Endothelial cell of umbilical vein (primary cell): ENCODE measurements at regions not wholly inside any gene's neighbourhood (a gene's known extent, or its start where the extent isn't known, plus 50 kb on each side); places are given as distances from the start of the nearest gene placed in this dataset.

Experiments used
- CTCF ChIP-seq, 2 donors: IDR thresholded peaks; 1 replicate in 1 of 2; 2 replicates in 1 of 2; pipeline ENCODE4 v1.5.1; 2011; ENCODE audit warnings: low read length in 2 of 2, mild to moderate bottlenecking in 2 of 2, moderate library complexity in 2 of 2, control low read depth in 1 of 2, inconsistent platforms in 1 of 2, low read depth in 1 of 2; ENCODE audit not compliant: insufficient read depth in 1 of 2; ENCODE audit errors: extremely low read depth in 1 of 2
- EZH2 ChIP-seq: IDR thresholded peaks from 2 replicates; pipeline ENCODE4 v1.6.1; 2012; ENCODE audit warnings: borderline replicate concordance, low read depth, mild to moderate bottlenecking, moderate library complexity, low read length, inconsistent platforms; ENCODE audit not compliant: severe bottlenecking
- FOS ChIP-seq: IDR thresholded peaks from 2 replicates; pipeline ENCODE4 v1.6.1; 2011; ENCODE audit warnings: mild to moderate bottlenecking, low read length, moderate library complexity, borderline replicate concordance; ENCODE audit not compliant: insufficient read depth
- GATA2 ChIP-seq: IDR thresholded peaks from 2 replicates; pipeline ENCODE4 v1.7.0; 2011; ENCODE audit warnings: low read depth, mild to moderate bottlenecking, moderate library complexity, mixed read lengths, low read length; ENCODE audit not compliant: insufficient read length, insufficient read depth
- JUN ChIP-seq: IDR thresholded peaks from 2 replicates; pipeline ENCODE4 v1.6.1; 2011; ENCODE audit warnings: borderline replicate concordance, low read depth; ENCODE audit not compliant: insufficient read length, insufficient read depth
- MYC ChIP-seq: IDR thresholded peaks from one replicate; pipeline ENCODE4 v1.6.1; 2011; ENCODE audit warnings: mild to moderate bottlenecking, low read depth, low read length
- POLR2A ChIP-seq: IDR thresholded peaks from 2 replicates; pipeline ENCODE4 v1.6.1; 2012; ENCODE audit warnings: low read depth, mild to moderate bottlenecking, control low read depth, low read length
- POLR2AphosphoS5 ChIP-seq: IDR thresholded peaks from 2 replicates; pipeline ENCODE4 v1.6.1; 2012; ENCODE audit warnings: low read depth, mild to moderate bottlenecking, control low read depth, low read length, moderate library complexity; ENCODE audit not compliant: insufficient read depth
- TF ChIP-seq, protein P1 (sequence below): IDR thresholded peaks from 2 replicates; pipeline ENCODE4 v1.6.1; 2011; ENCODE audit not compliant: insufficient read depth, insufficient read length

DNA sequence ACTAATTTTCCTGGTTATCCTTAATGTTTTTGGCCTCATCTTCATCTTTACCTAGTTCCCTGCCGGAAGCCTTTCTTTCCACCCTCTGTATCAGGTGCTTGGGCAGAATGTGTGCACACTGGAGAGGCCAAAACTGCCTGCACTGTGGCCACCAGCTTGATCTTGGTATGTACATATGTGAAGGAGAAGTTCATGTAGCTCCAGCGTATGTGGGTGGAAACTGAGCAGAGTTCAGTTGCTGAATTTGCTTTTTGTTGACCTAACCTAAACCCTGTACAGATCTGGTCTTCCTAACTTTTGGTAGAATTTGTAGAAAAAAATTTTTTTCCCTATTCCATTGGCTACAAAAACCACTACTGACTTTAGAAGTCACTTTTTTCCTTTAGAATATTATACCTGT lies 65.9 kb upstream of the IGSF10 start:
- TF ChIP-seq EZH2 (no peak), CTCF (IDR thresholded peaks at IDR 0.05; ENCODE audit: extremely low read depth in 1 of 2, insufficient read depth in 1 of 2, low read depth in 1 of 2, low read length in 2 of 2) (no peak), MYC (no peak), POLR2A (no peak), POLR2AphosphoS5 (no peak), FOS (no peak), JUN (no peak), GATA2 (no peak)
- TF ChIP-seq, protein P1, sequence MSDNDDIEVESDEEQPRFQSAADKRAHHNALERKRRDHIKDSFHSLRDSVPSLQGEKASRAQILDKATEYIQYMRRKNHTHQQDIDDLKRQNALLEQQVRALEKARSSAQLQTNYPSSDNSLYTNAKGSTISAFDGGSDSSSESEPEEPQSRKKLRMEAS = no peak
